Skeletal muscle satellite cell (primary cell): ENCODE measurements at regions not wholly inside any gene's neighbourhood (a gene's known extent, or its start where the extent isn't known, plus 50 kb on each side); places are given as distances from the start of the nearest gene placed in this dataset.

Experiments
- H3K27me3 ChIP-seq: 2 replicates; pipeline ENCODE4 v1.7.0; 2013; ENCODE audit warnings: low read length; ENCODE audit not compliant: control insufficient read depth, insufficient read depth
- H3K36me3 ChIP-seq: 2 replicates; pipeline ENCODE4 v1.7.0; 2013; ENCODE audit warnings: mild to moderate bottlenecking, control low read depth, low read length; ENCODE audit not compliant: insufficient read depth
- H3K4me1 ChIP-seq: 2 replicates; pipeline ENCODE4 v1.7.0; 2013; ENCODE audit warnings: low read length; ENCODE audit not compliant: control insufficient read depth, insufficient read depth
- H3K4me2 ChIP-seq: 2 replicates; pipeline ENCODE4 v1.7.0; 2013; ENCODE audit warnings: mild to moderate bottlenecking, low read length
- H3K4me3 ChIP-seq: 2 replicates; pipeline ENCODE4 v1.7.0; 2013; ENCODE audit warnings: low read length
- H3K9ac ChIP-seq: 2 replicates; pipeline ENCODE4 v1.7.0; 2013; ENCODE audit warnings: mild to moderate bottlenecking, low read depth, low read length, moderate library complexity
- H3K9me3 ChIP-seq: replicated peaks from 2 replicates; pipeline ENCODE4 v1.7.0; 2013; ENCODE audit warnings: mild to moderate bottlenecking, control low read depth, low read length

DNA sequence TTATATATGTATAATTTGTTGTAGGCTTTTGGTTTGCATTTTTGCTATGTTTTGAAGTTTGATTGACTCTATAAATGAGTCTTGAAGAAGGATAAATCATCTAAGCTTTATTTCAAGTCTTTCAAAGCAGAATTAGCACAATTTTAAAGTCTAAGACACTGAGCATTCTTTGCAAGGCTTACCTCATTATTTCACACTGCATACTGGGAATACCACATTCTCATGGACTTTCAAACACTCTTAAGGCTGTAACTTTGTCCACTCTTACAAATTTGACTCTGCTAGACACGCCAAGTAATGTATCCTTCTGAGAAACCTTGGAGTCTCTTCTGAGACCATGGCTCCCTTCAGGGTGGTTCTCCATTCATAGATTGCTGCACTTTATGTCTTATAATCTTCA lies 281.3 kb upstream of the COL8A1 start:
- Histone ChIP-seq H3K9me3 (no peaks in the 10 kb centered on the region), H3K4me3 (no peak overlapping the region), H3K4me1 (no peaks in the 10 kb centered on the region), H3K4me2 (no peak overlapping the region), H3K36me3 (no peaks in the 10 kb centered on the region), H3K9ac (no peak overlapping the region), H3K27me3 (no peaks in the 10 kb centered on the region)

DNA sequence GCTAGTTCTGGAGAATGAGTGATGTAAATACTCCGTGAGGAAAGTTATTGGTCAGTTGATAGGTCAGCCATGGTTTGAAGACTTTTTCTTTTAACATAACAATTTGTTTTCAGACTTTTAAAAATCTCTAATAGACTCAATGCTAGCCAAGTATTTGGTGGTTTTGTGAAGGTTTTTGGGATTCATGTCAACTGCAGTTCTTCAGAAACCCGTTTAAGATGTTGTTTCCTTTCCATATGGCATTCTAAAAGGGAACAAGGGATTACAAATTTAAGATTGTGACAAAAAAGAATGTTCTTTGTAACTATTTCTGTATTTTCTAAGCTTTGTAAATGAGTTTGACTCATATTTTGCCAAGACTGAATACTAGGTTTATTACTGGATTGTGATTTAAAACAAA lies 281.7 kb upstream of the COL8A1 start:
- Histone ChIP-seq H3K27me3 (no peaks in the 10 kb centered on the region), H3K4me3 (no peak overlapping the region), H3K4me2 (no peak overlapping the region), H3K36me3 (no peaks in the 10 kb centered on the region), H3K9ac (no peak overlapping the region), H3K4me1 (no peaks in the 10 kb centered on the region), H3K9me3 (no peaks in the 10 kb centered on the region)

DNA sequence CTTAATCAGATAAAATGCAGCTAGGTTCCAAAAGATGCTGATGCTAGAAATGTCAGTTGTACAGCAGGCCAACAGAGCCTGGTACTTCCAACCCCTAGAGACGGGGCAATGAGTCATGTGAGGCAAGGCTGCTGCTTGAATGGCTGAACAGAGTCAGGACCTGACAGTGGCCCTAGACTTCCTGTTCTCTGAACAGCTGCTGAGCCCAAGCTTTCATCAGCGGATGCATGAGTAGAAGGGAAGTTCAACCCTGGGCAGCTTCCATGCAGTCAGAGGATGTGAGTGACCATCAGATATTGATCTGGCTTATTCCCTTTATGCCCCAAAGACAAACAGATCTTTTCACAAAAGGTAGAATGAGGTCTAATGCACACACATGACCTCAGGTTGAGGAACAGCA lies 282.9 kb upstream of the COL8A1 start:
- H3K4me2 ChIP-seq: no peak overlapping the region
- H3K4me1 ChIP-seq: no peaks in the 10 kb centered on the region
- H3K9me3 ChIP-seq: no peaks in the 10 kb centered on the region
- no peak overlapping the region for H3K4me3 ChIP-seq
- H3K9ac ChIP-seq: no peak overlapping the region
- no peaks in the 10 kb centered on the region for H3K27me3 ChIP-seq
- no peaks in the 10 kb centered on the region for H3K36me3 ChIP-seq

DNA sequence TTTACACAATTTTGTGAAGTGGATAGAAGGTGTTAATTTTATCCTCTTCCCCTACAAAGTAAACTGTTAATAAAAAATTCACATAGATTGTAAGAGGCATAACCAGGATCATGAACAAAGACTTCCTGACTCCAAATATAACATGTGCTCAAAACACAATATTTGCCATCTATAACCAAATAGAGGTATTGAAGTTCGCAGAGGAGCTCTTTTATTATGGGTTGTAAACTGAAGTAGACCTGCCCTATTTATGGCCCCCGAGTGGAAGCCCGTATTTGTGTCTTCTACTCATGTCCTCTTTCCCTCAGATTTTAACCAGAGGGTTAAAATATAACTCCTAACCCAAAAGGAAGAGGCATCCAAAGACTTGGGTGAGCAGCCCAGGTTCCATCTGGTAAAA lies 285.6 kb upstream of the COL8A1 start:
- Histone ChIP-seq H3K36me3 (no peaks in the 10 kb centered on the region), H3K4me1 (no peaks in the 10 kb centered on the region), H3K9ac (no peak overlapping the region), H3K27me3 (no peaks in the 10 kb centered on the region), H3K9me3 (no peaks in the 10 kb centered on the region), H3K4me2 (no peak overlapping the region), H3K4me3 (no peak overlapping the region)

DNA sequence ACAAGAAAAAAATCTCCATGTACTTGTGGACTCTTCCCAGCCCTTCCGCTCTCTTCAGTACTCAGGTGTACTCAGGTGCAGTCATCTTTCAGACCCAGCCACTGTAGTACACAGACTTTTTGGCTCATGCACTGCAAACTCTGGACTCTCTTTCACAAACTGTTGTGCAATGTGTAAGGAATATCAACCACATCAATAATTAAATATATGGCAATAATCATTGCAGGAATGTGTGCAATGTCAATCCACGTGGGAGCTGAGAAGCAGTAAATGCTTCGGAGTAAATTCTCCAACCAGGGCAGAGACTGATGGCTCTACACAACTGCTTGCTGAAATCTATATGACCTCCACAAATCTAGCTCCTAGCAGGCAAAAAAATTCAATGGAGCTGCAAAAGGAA lies 287.3 kb upstream of the COL8A1 start:
- H3K4me2 ChIP-seq: no peak overlapping the region
- no peak overlapping the region for H3K9ac ChIP-seq
- H3K4me3 ChIP-seq: no peak overlapping the region

DNA sequence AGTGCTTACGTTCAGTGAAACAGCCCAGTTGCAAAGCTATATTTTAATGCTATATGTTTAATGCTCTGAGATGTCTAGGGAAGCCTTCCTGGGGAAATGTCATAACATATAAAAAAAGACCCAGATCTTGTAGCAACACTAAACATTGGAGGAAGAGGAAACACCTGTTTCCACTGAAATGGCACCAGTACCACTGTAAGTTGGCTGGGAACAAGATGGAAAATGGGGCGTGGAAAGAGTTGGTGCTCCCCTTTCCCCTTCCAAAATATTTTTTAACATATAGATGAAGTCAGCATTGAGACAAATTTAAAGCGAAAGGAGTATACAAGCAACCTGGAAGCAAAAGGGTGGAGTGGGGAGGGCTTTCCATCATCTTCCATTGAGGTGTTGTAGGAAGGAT lies 289.9 kb upstream of the COL8A1 start:
- no peaks in the 10 kb centered on the region for H3K4me1 ChIP-seq
- no peaks in the 10 kb centered on the region for H3K9me3 ChIP-seq
- no peaks in the 10 kb centered on the region for H3K36me3 ChIP-seq
- no peaks in the 10 kb centered on the region for H3K27me3 ChIP-seq
- H3K9ac ChIP-seq: no peak overlapping the region
- no peak overlapping the region for H3K4me2 ChIP-seq
- H3K4me3 ChIP-seq: no peak overlapping the region

More for the DNA sequence above, 287.3 kb upstream of the COL8A1 start:
- no peaks in the 10 kb centered on the region for H3K36me3 ChIP-seq
- no peaks in the 10 kb centered on the region for H3K27me3 ChIP-seq
- no peaks in the 10 kb centered on the region for H3K9me3 ChIP-seq
- H3K4me1 ChIP-seq: no peaks in the 10 kb centered on the region

DNA sequence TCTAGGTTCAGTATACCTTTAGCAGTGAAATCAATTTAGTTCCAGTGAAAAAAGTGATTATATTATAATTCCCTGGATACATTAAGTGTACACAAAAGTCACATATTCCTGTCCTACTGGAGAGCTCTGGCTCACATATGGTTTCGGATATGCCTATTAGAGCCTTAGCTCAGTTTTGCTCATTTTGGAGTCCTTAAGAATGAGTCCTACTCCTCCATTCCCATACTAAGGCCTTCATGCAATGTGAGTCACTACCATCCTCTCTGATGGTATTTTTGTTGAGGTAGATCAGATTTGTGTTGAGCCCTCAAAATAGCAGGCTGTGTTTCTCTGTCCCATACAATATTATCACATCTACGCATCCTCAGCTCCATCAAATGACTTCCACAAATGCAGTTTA lies 294.2 kb upstream of the COL8A1 start:
- H3K4me3 ChIP-seq: no peak overlapping the region
- no peak overlapping the region for H3K9ac ChIP-seq
- no peaks in the 10 kb centered on the region for H3K9me3 ChIP-seq
- H3K4me1 ChIP-seq: no peaks in the 10 kb centered on the region
- H3K36me3 ChIP-seq: no peaks in the 10 kb centered on the region
- H3K27me3 ChIP-seq: no peaks in the 10 kb centered on the region
- H3K4me2 ChIP-seq: no peak overlapping the region

DNA sequence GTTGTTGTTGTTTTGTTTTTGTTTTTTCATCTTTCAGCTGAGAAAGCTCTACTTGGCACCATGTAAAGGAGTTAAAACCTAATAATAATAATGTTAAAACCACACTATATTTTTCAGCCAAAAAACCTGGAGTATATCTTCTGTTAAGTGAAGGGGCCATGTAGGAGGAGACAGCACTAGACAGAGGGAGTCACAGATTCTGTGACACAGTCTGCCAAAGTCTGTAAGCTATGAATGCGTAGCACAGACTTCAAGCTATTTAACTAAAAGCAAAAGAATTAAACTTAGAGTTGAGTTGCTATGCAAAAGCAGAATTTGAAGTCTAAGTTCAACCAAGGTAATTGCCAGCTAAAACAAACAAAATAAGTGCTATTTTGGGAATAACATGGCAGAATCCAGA lies 296.0 kb upstream of the COL8A1 start:
- Histone ChIP-seq H3K27me3 (no peaks in the 10 kb centered on the region), H3K4me3 (no peak overlapping the region), H3K4me2 (no peak overlapping the region), H3K4me1 (no peaks in the 10 kb centered on the region), H3K9me3 (no peaks in the 10 kb centered on the region), H3K9ac (no peak overlapping the region), H3K36me3 (no peaks in the 10 kb centered on the region)

DNA sequence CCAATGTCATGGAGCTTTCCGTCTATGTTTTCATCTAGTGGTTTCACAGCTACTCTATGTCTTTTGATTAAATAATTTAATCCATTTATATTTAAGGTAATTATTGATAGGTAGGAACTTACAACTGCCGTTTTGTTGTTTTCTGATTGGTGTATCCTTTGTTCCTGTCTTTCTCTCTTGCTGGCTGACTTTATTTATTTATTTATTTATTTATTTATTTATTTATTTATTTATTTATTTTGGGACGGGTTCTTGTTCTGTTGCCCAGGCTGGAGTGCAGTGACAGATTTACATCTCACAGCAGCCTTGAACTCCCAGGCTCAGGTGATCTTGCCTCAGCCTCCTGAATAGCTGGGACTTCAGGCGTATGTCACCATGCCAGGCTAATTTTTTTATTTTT lies 299.2 kb upstream of the COL8A1 start:
- H3K27me3 ChIP-seq: no peaks in the 10 kb centered on the region
- H3K4me3 ChIP-seq: no peak overlapping the region
- no peak overlapping the region for H3K4me2 ChIP-seq
- H3K36me3 ChIP-seq: no peaks in the 10 kb centered on the region
- no peaks in the 10 kb centered on the region for H3K9me3 ChIP-seq
- no peak overlapping the region for H3K9ac ChIP-seq
- no peaks in the 10 kb centered on the region for H3K4me1 ChIP-seq

DNA sequence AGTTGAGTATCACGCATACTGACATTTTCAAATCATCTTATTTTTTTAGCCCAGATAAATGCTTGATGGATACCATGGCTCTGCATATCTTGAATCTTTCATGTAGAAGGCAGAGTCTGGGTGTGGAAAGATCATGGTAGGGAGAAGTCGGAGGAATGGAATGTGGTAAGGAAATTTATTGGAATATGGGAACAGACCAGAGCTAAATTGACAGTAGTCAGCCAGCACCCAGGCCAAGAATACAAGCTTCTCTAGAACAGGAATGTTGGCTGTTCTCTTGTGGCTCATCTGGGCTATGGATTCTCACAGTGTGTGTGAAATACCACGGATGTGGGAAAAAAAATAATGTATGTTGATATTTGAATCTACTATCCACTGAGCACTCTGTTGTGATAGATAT lies 305.7 kb upstream of the COL8A1 start:
- H3K4me1 ChIP-seq: peaks cover 16% of the 10 kb centered on the region
- H3K4me3 ChIP-seq: no peak overlapping the region
- H3K9me3 ChIP-seq: no peaks in the 10 kb centered on the region
- H3K9ac ChIP-seq: no peak overlapping the region
- H3K27me3 ChIP-seq: no peaks in the 10 kb centered on the region
- no peak overlapping the region for H3K4me2 ChIP-seq
- no peaks in the 10 kb centered on the region for H3K36me3 ChIP-seq

DNA sequence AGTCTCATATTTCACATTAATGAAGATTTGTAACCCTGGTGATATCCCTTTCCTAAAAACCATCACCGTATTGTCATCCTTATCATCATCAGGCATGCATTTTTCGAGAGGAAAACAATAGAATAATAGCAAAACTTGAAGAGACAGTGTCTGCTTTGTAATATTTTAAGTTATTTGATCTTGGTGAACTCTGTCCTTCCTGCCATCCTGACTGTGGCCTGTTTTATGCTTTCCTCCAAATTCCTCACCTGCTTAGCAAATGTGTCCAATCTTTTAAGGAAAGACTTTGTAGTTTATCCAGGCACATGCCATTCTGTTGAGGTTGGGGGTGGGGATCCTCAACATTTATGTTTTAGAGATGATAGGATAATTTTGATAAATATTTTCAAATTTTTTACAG lies 306.1 kb upstream of the COL8A1 start:
- no peaks in the 10 kb centered on the region for H3K9me3 ChIP-seq
- H3K36me3 ChIP-seq: no peaks in the 10 kb centered on the region
- no peaks in the 10 kb centered on the region for H3K27me3 ChIP-seq
- no peak overlapping the region for H3K4me3 ChIP-seq
- peaks cover 16% of the 10 kb centered on the region for H3K4me1 ChIP-seq
- H3K9ac ChIP-seq: no peak overlapping the region
- no peak overlapping the region for H3K4me2 ChIP-seq

DNA sequence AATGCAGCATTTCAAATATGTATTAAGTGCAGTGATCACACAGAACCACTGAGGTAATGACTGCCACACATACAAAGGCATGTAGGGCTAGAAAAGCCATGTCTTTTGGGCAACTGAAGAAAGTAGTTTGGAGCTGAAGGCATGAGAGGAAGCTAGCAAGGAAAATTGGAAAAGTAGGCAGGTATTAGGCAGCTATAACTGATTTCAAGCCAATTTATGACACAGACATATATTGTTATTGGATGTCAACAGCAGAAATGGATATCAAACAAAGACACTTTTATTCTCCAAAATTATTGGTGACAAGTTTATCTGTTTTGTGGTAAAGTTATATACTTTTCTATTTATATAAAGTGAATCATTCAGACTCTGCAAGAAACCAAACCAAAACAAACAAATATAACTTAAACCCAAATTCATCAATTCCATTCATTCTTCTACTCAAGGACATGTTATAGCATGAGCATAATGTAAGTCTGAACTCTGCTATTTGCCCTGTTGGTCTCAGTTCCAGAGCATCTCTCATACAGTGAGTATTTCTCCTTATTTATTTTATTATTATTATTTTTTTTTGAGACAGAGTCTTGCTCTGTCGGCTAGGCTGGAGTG lies 307.4 kb upstream of the COL8A1 start:
- no peak overlapping the region for H3K4me3 ChIP-seq
- H3K27me3 ChIP-seq: no peaks in the 10 kb centered on the region
- no peaks in the 10 kb centered on the region for H3K36me3 ChIP-seq
- peaks cover 16% of the 10 kb centered on the region for H3K4me1 ChIP-seq
- no peaks in the 10 kb centered on the region for H3K9me3 ChIP-seq
- H3K9ac ChIP-seq: no peak overlapping the region
- no peak overlapping the region for H3K4me2 ChIP-seq
